ENCODE measurements at regions not wholly inside any gene's neighbourhood (a gene's known extent, or its start where the extent isn't known, plus 50 kb on each side); places are given as distances from the start of the nearest gene placed in this dataset.

DNA sequence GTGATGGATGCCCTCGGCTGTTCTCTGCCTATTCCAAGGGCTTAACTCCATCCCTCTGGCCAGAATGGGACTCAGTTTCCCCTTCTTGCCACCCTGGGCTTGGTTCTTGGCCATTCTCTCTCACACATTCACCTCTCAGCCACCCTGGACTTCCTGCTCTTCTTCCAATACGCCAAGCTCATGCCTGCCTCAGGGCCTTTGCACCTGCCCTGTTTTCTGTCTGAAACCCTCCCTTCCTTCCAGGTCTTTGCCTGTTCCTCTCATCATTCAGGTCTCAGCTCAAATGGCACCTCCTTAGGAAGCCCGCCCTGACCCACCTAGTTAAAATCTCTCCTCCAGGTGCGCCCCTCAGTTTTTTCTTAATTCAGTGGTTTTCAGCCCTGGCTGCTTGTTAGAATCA is 76.6 kb upstream of the TP53I11 start:
- Histone ChIP-seq H3K4me3 (no peak overlapping the region), H3K9me3 (no peaks in the 10 kb centered on the region), H3K27ac (no peak overlapping the region), H3K36me3 (no peaks in the 10 kb centered on the region), H3K27me3 (no peaks in the 10 kb centered on the region), H3K4me1 (peaks cover under 1 to 15% (median 4%) of the 10 kb centered on the region in 3 donors)
- intact Hi-C loops (cut with DNase I), result no loop called here
- WGBS, 2 donors, result 89% methylated on average over 4 of the region's 4 CpGs
- TF ChIP-seq, protein P1, sequence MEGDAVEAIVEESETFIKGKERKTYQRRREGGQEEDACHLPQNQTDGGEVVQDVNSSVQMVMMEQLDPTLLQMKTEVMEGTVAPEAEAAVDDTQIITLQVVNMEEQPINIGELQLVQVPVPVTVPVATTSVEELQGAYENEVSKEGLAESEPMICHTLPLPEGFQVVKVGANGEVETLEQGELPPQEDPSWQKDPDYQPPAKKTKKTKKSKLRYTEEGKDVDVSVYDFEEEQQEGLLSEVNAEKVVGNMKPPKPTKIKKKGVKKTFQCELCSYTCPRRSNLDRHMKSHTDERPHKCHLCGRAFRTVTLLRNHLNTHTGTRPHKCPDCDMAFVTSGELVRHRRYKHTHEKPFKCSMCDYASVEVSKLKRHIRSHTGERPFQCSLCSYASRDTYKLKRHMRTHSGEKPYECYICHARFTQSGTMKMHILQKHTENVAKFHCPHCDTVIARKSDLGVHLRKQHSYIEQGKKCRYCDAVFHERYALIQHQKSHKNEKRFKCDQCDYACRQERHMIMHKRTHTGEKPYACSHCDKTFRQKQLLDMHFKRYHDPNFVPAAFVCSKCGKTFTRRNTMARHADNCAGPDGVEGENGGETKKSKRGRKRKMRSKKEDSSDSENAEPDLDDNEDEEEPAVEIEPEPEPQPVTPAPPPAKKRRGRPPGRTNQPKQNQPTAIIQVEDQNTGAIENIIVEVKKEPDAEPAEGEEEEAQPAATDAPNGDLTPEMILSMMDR (IDR thresholded peaks at IDR 0.05), result no peak
- TF ChIP-seq POLR2A (IDR thresholded peaks at IDR 0.05), result no peak
- no peak for DNase-seq

DNA sequence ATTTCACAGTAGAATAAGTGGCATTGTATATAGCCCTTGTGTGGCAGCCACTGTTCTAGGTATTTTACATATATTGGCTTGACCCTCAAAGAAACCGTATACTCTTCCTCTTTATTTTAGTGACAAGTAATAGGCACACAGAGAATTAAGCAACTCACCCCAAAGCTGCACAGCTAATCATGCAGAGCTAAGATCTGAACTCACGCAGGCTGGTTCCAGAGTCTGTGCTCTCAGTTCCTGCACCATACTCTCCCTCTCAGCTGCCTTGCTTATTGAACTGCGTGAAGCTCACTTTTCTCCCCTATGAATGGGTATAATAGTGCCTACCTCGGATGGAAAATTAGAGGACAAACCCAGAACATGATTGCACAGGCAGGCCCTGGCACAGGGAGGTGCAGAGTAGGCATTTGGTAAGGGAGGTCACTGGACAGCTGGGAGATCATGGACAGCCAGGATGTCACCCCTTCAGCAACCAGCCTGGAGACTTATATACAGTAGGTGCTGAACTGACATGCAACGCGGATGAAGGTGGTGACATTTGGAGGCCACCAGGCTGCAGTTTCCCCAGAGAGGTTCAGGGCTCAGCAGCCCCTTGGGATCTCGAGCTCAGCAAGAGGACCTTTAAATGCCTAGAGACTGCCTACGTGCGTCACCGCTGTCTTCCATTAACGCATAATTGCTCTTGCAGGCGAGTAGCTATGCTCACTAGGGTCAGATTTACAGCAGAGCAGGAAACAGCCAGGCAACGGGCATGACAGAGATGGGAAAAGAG is 78.4 kb upstream of the TP53I11 start:
- no peaks in the 10 kb centered on the region for H3K9me3 ChIP-seq
- no peak for TF ChIP-seq POLR2A (IDR thresholded peaks at IDR 0.05)
- TF ChIP-seq, protein P1 (IDR thresholded peaks at IDR 0.05), result no peak
- 82 to 86% methylated on average over 12 to 13 of the region's 13 CpGs for WGBS, 2 donors
- no peaks in the 10 kb centered on the region for H3K36me3 ChIP-seq
- H3K4me3 ChIP-seq, result no peak overlapping the region
- H3K27me3 ChIP-seq, result no peaks in the 10 kb centered on the region
- intact Hi-C loops (cut with DNase I), result no loop called here
- H3K4me1 ChIP-seq, result peaks cover 0 to 7% (median 0%) of the 10 kb centered on the region in 3 donors
- no peak for DNase-seq
- no peak overlapping the region for H3K27ac ChIP-seq

DNA sequence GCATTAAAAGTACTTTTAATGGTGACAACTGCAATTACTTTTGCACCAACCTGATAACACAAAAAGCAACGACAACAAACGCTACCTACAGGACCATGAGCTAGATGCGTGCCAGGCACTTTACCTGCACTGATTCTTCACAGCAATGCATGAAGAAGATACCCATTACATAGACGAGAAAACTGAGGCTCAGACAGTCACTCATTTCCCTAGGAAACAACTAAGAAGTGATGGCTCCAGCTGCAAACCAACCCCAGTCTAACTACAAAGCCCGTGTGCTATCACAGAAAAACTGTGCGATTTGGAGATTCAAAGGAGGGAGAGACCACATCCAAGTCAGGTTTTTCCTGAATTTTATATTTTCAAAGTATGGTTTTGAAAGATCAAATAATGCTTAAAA is 80.1 kb upstream of the TP53I11 start:
- H3K4me1 ChIP-seq, result peaks cover 0 to 6% (median 0%) of the 10 kb centered on the region in 3 donors
- H3K27ac ChIP-seq, result no peak overlapping the region
- DNase-seq, result no peak
- H3K27me3 ChIP-seq, result no peaks in the 10 kb centered on the region
- TF ChIP-seq POLR2A (IDR thresholded peaks at IDR 0.05), result no peak
- TF ChIP-seq, protein P1 (IDR thresholded peaks at IDR 0.05), result no peak
- intact Hi-C loops (cut with DNase I), result no loop called here
- 69 to 72% methylated on average over 6 of the region's 6 CpGs for WGBS, 2 donors
- H3K9me3 ChIP-seq, result no peaks in the 10 kb centered on the region
- H3K4me3 ChIP-seq, result no peak overlapping the region
- H3K36me3 ChIP-seq, result no peaks in the 10 kb centered on the region

DNA sequence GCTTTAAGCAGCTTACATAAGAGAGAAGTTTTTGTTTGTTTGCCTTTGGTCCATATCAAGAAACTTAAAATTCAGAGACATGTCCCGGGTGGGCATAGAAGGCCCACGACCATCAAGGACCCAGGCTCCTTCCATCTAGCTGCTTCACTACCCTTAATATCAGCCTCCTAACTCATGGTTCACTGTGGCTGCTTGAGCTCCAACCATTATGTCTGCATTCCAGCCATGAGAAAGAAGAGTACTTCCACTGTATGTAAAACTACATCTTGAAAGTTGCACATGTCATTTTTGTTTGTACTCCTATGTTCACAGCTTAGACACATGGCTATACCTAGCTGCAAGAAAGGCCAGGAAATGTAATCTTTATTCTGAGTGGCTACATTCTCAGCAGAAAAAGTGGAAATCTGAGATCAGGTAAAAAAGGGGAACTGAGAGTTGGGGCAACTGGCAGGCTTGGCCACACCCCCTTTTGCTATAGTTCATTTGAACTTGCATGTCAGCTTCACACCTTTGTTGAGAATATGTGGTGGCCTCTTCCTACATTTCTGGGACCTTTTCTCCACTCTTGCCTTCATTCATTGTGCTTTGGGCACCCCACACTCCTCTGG is 81.3 kb upstream of the TP53I11 start:
- Histone ChIP-seq H3K36me3 (no peaks in the 10 kb centered on the region), H3K27me3 (no peaks in the 10 kb centered on the region), H3K4me3 (no peak overlapping the region), H3K27ac (no peak overlapping the region), H3K4me1 (no peaks in the 10 kb centered on the region), H3K9me3 (no peaks in the 10 kb centered on the region)
- 96 to 100% methylated on average over 2 of the region's 2 CpGs for WGBS, 2 donors
- intact Hi-C loops (cut with DNase I), result no loop called here
- no peak for DNase-seq
- TF ChIP-seq POLR2A (IDR thresholded peaks at IDR 0.05), result no peak
- TF ChIP-seq, protein P1 (IDR thresholded peaks at IDR 0.05), result no peak

DNA sequence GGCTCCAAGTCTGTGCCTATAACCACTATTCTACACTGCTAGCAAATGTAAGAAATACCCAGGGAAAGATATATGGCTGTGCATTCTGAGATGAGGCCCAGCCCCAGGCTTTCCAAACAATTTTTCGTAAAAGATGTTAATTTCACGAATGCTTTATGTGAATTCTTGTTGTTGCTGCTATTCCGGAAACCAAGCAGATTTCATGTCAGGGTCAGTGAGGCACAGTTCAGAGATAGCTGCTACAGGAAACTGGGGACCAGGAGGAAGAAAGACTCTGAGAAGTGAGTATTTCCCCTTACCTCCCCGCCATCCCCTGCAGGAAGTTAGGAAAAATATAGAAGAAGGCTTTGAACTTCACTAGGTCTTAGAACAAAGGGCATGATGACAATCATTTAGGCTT is 84.7 kb upstream of the TP53I11 start:
- intact Hi-C loops (cut with DNase I), result no loop called here
- no peaks in the 10 kb centered on the region for H3K4me1 ChIP-seq
- H3K36me3 ChIP-seq, result no peaks in the 10 kb centered on the region
- no peak overlapping the region for H3K27ac ChIP-seq
- no peak for TF ChIP-seq POLR2A (IDR thresholded peaks at IDR 0.05)
- TF ChIP-seq, protein P1 (IDR thresholded peaks at IDR 0.05), result no peak
- WGBS, 2 donors, result 81 to 90% methylated on average over 4 of the region's 4 CpGs
- no peak overlapping the region for H3K4me3 ChIP-seq
- H3K27me3 ChIP-seq, result no peaks in the 10 kb centered on the region
- no peak for DNase-seq
- peaks cover 0 to 10% (median 9%) of the 10 kb centered on the region in 3 donors for H3K9me3 ChIP-seq

Data from esophagus squamous epithelium (tissue), 5 donors.